ENCODE measurements at regions not wholly inside any gene's neighbourhood (a gene's known extent, or its start where the extent isn't known, plus 50 kb on each side); places are given as distances from the start of the nearest gene placed in this dataset.

DNA sequence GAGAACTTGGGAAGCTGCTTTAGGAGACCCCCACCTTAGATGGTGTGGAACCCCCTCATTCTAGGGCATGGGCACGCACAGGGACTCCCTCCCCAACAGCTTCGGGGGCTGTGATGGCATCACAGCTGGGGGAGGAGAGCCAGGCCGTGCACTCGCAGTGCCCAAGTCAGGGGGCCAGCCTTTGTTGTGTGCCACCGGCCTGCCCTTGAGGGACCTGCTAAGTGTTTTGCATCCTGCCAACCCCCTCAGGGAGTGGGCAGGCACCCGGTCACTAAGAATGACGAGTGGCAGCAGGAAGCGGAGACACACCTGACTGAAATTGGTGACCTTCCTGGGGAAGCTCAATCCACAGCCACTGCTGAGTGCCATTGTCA lies 334.9 kb upstream of the SFSWAP start:
- TF ChIP-seq L3MBTL2 (conservative IDR thresholded peaks at IDR 0.05) = no peak
- TF ChIP-seq FOXK2 (IDR thresholded peaks at IDR 0.05) = no peak
- TF ChIP-seq BHLHE40 (IDR thresholded peaks at IDR 0.05; ENCODE audit: borderline replicate concordance) = no peak
- no peak for TF ChIP-seq CTBP1 (IDR thresholded peaks at IDR 0.05; ENCODE audit: borderline replicate concordance)
- TF ChIP-seq NFRKB (IDR thresholded peaks at IDR 0.05) = no peak
- no peak for TF ChIP-seq SUZ12 (IDR thresholded peaks at IDR 0.05)
- no peak for TF ChIP-seq TARDBP (IDR thresholded peaks at IDR 0.05)
- TF ChIP-seq FOXM1 (IDR thresholded peaks at IDR 0.05; ENCODE audit: borderline replicate concordance) = no peak
- TF ChIP-seq HDGF (IDR thresholded peaks at IDR 0.05; ENCODE audit: borderline replicate concordance) = no peak
- no peak for TF ChIP-seq SP1 (IDR thresholded peaks at IDR 0.05)
- TF ChIP-seq LEF1 (IDR thresholded peaks at IDR 0.05; ENCODE audit: borderline replicate concordance) = no peak
